ENCODE measurements at regions not wholly inside any gene's neighbourhood (a gene's known extent, or its start where the extent isn't known, plus 50 kb on each side); places are given as distances from the start of the nearest gene placed in this dataset.

- TF ChIP-seq CTCF (IDR thresholded peaks at IDR 0.05; ENCODE audit: insufficient read depth, low read length, poor library complexity, severe bottlenecking) (no peak), EZH2phosphoT487 (conservative IDR thresholded peaks at IDR 0.05; ENCODE audit: low read length) (no peak)
Observed at GRCh38 chr22:47366026-47366767, 603.7 kb downstream of the TBC1D22A start.
